ENCODE measurements at regions not wholly inside any gene's neighbourhood (a gene's known extent, or its start where the extent isn't known, plus 50 kb on each side); places are given as distances from the start of the nearest gene placed in this dataset.

DNA sequence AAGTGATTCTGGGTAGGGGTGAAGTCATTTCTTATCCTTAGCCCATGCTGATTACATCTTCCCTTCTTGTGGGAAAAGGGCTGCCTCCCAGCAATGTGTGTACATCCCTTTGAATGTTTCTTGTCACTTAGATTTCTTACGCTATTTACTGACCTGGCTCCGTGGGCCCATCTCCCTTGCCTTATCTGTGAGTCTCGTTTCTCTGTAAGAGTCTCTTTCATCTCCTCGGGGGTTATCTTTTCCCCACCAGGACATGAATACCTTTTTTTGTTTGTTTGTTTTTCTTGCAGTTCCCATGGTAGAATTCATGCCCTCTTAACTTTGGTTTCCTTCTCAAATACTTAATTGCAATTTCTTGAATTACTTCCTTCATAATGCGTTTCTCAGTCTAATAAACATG is 107.7 kb downstream of the BAMBI start (continued):
- TF ChIP-seq, protein P1, sequence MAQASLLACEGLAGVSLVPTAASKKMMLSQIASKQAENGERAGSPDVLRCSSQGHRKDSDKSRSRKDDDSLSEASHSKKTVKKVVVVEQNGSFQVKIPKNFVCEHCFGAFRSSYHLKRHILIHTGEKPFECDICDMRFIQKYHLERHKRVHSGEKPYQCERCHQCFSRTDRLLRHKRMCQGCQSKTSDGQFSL (CRISPR knock-in tag; IDR thresholded peaks at IDR 0.05), result no peak
- TF ChIP-seq, protein P1 (tag; IDR thresholded peaks at IDR 0.05), result no peak
- TF ChIP-seq ZNF316 (IDR thresholded peaks at IDR 0.05), result no peak
- TF ChIP-seq CBX2 (IDR thresholded peaks at IDR 0.05; ENCODE audit: insufficient read depth, low read length, poor library complexity, severe bottlenecking), result no peak
- TF ChIP-seq, protein P2, sequence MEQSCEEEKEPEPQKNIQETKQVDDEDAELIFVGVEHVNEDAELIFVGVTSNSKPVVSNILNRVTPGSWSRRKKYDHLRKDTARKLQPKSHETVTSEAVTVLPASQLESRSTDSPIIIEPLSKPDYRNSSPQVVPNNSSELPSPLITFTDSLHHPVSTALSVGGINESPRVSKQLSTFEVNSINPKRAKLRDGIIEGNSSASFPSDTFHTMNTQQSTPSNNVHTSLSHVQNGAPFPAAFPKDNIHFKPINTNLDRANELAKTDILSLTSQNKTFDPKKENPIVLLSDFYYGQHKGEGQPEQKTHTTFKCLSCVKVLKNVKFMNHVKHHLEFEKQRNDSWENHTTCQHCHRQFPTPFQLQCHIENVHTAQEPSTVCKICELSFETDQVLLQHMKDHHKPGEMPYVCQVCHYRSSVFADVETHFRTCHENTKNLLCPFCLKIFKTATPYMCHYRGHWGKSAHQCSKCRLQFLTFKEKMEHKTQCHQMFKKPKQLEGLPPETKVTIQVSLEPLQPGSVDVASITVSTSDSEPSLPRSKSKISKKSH (CRISPR knock-in tag; IDR thresholded peaks at IDR 0.05), result no peak
- no peak for TF ChIP-seq CREM (IDR thresholded peaks at IDR 0.05; ENCODE audit: low read depth)
- TF ChIP-seq, protein P3, sequence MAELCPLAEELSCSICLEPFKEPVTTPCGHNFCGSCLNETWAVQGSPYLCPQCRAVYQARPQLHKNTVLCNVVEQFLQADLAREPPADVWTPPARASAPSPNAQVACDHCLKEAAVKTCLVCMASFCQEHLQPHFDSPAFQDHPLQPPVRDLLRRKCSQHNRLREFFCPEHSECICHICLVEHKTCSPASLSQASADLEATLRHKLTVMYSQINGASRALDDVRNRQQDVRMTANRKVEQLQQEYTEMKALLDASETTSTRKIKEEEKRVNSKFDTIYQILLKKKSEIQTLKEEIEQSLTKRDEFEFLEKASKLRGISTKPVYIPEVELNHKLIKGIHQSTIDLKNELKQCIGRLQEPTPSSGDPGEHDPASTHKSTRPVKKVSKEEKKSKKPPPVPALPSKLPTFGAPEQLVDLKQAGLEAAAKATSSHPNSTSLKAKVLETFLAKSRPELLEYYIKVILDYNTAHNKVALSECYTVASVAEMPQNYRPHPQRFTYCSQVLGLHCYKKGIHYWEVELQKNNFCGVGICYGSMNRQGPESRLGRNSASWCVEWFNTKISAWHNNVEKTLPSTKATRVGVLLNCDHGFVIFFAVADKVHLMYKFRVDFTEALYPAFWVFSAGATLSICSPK (IDR thresholded peaks at IDR 0.05; ENCODE audit: borderline replicate concordance), result no peak
- TF ChIP-seq RBFOX2 (IDR thresholded peaks at IDR 0.05; ENCODE audit: low read depth, low read length), result no peak
- no peak for TF ChIP-seq FOXA3 (CRISPR knock-in tag; conservative IDR thresholded peaks at IDR 0.05 in 1 of 2, IDR thresholded peaks at IDR 0.05 in 1 of 2)
- 0 out of 2 replicates have a peak, but pooled peaks have one; percentile 62 for TF ChIP-seq SMARCE1 (IDR thresholded peaks at IDR 0.05)
- no peak for TF ChIP-seq NR3C1 (CRISPR knock-in tag; IDR thresholded peaks at IDR 0.05)
- no peak for TF ChIP-seq GABPA (tag; conservative IDR thresholded peaks at IDR 0.05; ENCODE audit: low read depth)
- TF ChIP-seq KDM1A (IDR thresholded peaks at IDR 0.05), result no peak
- TF ChIP-seq, protein P4, sequence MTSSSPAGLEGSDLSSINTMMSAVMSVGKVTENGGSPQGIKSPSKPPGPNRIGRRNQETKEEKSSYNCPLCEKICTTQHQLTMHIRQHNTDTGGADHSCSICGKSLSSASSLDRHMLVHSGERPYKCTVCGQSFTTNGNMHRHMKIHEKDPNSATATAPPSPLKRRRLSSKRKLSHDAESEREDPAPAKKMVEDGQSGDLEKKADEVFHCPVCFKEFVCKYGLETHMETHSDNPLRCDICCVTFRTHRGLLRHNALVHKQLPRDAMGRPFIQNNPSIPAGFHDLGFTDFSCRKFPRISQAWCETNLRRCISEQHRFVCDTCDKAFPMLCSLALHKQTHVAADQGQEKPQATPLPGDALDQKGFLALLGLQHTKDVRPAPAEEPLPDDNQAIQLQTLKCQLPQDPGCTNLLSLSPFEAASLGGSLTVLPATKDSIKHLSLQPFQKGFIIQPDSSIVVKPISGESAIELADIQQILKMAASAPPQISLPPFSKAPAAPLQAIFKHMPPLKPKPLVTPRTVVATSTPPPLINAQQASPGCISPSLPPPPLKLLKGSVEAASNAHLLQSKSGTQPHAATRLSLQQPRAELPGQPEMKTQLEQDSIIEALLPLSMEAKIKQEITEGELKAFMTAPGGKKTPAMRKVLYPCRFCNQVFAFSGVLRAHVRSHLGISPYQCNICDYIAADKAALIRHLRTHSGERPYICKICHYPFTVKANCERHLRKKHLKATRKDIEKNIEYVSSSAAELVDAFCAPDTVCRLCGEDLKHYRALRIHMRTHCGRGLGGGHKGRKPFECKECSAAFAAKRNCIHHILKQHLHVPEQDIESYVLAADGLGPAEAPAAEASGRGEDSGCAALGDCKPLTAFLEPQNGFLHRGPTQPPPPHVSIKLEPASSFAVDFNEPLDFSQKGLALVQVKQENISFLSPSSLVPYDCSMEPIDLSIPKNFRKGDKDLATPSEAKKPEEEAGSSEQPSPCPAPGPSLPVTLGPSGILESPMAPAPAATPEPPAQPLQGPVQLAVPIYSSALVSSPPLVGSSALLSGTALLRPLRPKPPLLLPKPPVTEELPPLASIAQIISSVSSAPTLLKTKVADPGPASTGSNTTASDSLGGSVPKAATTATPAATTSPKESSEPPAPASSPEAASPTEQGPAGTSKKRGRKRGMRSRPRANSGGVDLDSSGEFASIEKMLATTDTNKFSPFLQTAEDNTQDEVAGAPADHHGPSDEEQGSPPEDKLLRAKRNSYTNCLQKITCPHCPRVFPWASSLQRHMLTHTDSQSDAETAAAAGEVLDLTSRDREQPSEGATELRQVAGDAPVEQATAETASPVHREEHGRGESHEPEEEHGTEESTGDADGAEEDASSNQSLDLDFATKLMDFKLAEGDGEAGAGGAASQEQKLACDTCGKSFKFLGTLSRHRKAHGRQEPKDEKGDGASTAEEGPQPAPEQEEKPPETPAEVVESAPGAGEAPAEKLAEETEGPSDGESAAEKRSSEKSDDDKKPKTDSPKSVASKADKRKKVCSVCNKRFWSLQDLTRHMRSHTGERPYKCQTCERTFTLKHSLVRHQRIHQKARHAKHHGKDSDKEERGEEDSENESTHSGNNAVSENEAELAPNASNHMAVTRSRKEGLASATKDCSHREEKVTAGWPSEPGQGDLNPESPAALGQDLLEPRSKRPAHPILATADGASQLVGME (CRISPR knock-in tag; IDR thresholded peaks at IDR 0.05), result no peak
